ENCODE measurements at regions not wholly inside any gene's neighbourhood (a gene's known extent, or its start where the extent isn't known, plus 50 kb on each side); places are given as distances from the start of the nearest gene placed in this dataset.

DNA sequence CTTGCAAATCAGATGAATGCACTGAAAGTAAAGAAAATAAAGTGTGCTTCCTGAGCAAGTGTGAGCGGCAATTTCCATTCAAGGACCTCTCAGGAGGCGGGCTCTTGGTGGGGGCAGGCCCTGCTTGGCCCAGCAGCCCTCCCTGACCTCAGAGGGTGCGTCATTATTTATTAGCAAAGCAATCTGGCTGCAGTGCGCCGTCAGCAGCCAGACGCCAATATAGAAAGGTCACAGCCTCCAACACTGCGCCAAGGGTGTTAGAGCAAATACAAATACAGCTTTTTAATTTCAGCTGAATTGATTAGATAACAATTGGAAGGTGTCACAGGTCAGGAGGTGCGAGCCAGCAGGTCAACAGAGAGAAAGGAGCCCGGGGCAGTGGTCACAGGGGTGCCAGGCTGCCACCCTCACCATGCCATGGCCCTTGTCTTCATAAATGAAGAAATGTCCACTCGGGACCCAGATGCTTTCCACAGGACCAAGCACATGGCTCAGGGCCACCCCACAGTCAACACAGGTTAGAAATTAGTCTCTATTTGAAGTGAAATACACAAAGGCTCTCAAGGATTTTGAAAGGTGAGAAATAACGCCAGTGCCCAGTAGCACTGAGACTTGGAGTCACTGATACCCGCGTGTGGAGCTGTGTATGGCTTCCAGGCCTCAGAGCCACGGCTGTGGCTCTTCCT lies 309.8 kb downstream of the IRX2 start:
- no peak for DNase-seq (ENCODE audit: low spot score)

DNA sequence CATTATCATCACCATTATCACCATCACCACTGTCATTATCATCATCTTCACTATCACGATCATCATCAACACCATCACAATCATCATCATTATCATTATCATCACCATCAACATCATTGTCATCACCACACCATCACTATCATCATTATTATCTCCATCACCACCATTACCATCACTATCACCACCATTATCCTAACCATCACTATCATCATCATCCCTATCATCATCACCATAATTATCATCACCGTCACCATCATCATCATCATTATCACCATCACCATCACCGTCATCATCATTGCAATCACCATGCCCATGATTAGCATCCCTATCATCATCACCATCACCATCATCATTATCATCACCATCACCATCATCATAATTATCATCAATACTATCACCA lies 311.9 kb downstream of the IRX2 start:
- no peak for DNase-seq (ENCODE audit: low spot score)

DNA sequence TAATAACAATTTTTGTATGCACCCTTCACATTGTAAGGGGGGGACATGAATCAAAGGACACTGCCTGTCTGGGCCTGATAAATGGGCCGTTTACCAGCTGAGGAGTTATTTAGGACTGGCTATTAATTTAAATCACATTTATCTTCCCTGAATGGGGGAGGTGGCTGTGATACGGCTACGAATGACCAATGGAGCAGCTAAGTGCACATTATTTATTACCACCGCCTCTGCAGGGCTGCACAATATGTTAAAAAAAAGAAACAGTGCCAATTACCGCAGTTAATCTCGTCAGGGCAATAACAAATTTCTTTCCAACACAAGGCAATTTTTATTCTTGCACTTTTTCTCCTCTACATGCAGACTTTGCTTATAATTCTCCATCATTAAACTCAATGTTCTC lies 318.4 kb downstream of the IRX2 start:
- no peak for DNase-seq (ENCODE audit: low spot score)

GRCh38 chr5:2432076-2432920 lies 319.2 kb downstream of the IRX2 start:
- DNase-seq (ENCODE audit: low spot score) = no peak

- DNase-seq (ENCODE audit: low spot score) = no peak
Measured at GRCh38 chr5:2430606-2431005, 320.9 kb downstream of the IRX2 start.

DNA sequence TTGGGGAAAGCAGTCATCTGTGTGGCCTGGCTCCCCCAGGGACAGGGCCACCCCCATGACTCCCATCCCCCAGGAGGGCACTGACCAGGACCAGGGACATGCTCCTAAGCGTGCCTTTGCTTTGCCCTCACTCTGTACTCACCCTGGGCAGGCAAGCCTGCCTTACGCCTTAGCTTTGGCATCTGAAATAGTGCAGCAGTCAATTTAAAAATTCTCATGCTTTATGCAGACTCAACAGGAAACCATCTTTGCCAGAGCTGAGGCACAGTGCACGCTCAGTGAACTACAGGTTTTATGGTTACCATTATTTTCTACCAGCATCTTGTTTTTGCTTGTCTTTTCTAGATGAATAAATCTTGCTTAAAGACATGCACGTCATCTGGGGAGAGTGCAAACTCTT lies 323.5 kb downstream of the IRX2 start:
- no peak for DNase-seq (ENCODE audit: low spot score)

DNA sequence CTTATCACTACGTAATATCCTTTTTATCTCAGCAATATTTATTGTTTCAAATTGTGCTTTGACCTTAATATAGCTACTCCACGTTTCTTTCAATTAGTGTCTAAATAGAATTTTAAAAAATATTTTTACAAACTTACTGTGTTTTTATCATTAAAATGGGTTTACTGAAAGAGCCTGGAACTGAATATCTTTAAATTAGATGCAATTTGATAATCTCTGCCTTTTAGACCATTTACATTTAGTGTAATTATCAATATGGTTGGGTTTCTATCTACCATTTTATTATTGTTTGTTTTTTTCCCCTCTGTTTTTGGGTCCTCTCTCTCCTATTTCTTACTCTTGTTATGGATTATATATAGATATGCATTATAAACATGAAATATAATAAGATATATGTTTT lies 327.8 kb downstream of the IRX2 start:
- DNase-seq (ENCODE audit: low spot score) = no peak

- DNase-seq (ENCODE audit: low spot score) = no peak
Measured at GRCh38 chr5:2417301-2417700, 334.2 kb downstream of the IRX2 start.

DNA sequence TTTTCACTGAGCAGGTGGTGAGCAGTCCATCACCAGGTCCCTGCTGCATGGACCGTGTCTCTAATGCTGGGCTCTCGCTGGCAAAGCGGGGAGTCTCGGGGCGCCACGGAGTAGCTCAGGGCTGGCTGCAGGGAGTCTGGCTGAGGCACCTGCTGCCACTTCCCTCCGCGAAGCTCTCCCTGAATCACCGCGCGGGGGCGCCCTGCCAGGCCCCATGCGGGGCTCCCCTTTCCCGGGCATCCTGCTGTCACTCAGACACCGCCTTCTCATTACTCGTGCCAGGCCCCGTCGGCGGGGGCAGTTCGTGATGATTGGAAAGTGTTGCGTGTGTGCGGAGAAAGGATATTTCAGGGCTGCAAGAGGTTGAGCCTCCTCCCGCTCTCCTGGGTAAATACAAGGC lies 335.8 kb downstream of the IRX2 start:
- DNase-seq (ENCODE audit: low spot score) = no peak

DNA sequence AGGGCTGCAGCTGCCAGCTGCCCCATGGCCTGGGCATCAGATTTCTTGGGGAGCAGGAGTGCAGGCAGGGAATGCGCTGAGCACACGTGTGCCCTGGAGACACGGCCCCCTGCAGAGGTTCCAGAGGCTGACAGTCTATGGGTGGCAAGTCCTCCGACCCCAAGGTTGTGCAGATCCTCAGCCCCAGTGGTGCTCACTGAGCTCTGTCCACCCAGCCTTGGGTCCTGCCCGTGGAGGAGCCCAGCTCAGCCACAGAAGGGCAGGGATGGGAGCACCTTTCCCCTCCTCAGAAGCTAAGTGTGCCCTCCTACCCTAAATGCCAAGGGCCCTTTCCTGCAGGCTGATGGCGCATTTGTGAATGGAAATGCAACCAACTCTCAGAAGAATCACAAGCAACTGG lies 341.0 kb downstream of the IRX2 start:
- no peak for DNase-seq (ENCODE audit: low spot score)

DNA sequence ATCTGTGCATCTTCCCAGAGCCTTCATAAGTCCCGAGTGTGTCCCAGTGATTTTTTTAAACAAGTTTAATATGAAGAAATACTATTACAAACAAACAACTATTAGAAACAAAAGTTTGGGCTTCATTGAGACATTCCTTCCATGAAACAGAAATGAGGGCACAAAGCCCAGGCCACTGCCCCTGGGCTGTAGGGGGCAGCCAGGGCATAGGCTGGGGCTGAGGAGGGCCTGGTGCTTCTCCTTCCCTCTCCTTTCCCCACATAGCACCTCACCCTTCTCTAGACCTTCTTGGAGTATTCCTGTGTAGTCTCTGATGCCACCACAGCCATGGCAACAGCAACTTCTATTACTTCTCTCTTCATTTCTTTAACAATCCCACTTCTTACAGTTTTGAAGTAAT lies 348.2 kb downstream of the IRX2 start:
- DNase-seq (ENCODE audit: low spot score) = no peak

- DNase-seq (ENCODE audit: low spot score) = no peak
Measured at GRCh38 chr5:2399804-2400203, 351.7 kb downstream of the IRX2 start.

- DNase-seq (ENCODE audit: low spot score) = no peak
Measured at GRCh38 chr5:2399096-2399495, 352.4 kb downstream of the IRX2 start.

GRCh38 chr5:2393556-2393955 lies 357.9 kb downstream of the IRX2 start:
- no peak for DNase-seq (ENCODE audit: low spot score)

DNA sequence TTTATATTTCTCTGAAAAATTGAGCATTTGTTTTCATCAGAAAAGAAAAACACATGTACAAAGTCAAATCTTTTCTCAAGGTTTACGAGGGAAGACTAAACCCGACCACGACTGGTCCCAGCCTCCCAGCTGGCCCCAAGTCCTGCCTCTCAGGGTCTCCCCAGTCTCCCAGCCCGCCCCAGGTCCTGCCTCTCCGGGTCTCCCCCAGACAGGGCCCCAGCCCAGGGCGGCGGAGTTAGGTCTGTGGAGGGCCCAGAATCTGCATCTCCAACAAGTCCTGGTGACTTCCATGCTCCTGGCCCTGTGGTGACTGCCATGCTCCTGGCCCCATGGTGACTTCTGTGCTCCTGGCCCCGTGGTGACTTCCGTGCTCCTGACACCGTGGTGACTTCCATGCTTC lies 359.9 kb downstream of the IRX2 start:
- DNase-seq (ENCODE audit: low spot score) = no peak

GRCh38 chr5:2391021-2391420 lies 360.5 kb downstream of the IRX2 start:
- no peak for DNase-seq (ENCODE audit: low spot score)

- DNase-seq (ENCODE audit: low spot score) = no peak
Measured at GRCh38 chr5:2388571-2388970, 362.9 kb downstream of the IRX2 start.

- no peak for DNase-seq (ENCODE audit: low spot score)
Measured at GRCh38 chr5:2387634-2388325, 363.7 kb downstream of the IRX2 start.

DNA sequence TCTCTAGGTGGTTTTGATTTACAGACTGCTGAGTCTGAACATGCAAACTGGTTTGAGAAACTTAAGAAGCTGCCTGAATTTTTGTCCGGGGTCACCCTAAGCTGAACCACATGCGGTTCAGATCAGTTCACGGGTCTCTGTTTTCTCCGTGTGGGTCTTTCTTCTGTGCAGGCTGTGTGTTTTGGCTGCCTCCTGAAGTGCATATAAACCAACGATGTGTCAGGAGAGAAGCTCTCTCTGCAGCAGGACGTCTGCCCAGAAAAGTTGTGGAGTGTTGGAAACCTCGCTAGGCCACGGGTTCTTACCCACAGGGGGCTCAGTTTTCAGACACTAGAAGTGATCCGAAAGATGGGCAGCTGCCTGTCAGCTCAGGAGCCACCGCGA lies 364.2 kb downstream of the IRX2 start:
- DNase-seq (ENCODE audit: low spot score) = no peak

GRCh38 chr5:2385818-2386217 lies 365.7 kb downstream of the IRX2 start:
- no peak for DNase-seq (ENCODE audit: low spot score)

GRCh38 chr5:2383698-2384065 lies 367.8 kb downstream of the IRX2 start:
- no peak for DNase-seq (ENCODE audit: low spot score)

GRCh38 chr5:2382776-2383697 lies 368.4 kb downstream of the IRX2 start:
- no peak for DNase-seq (ENCODE audit: low spot score)

Measured in hematopoietic multipotent progenitor cell treated with erythropoietin and hydrocortisone succinate and interleukin-3 and kit ligand, for 15 days (in vitro differentiated cells).